Neural progenitor cell (in vitro differentiated cells): ENCODE measurements at regions not wholly inside any gene's neighbourhood (a gene's known extent, or its start where the extent isn't known, plus 50 kb on each side); places are given as distances from the start of the nearest gene placed in this dataset.

Experiments used
- DNase-seq: peaks from one replicate; pipeline ENCODE4 v3.0.0-alpha.2; 2016; ENCODE audit warnings: low spot score
- H2AFZ ChIP-seq: fragments of 200-600 bp; sonication (generic); replicated peaks from 2 replicates; pipeline ENCODE4 v1.6.1; 2016; ENCODE audit warnings: antibody characterized with exemption
- H3F3A ChIP-seq: fragments of 200-600 bp; sonication (generic); 2 replicates; pipeline ENCODE4 v1.6.1; 2016; ENCODE audit warnings: antibody characterized with exemption, low read depth
- H3K27ac ChIP-seq: fragments of 200-600 bp; sonication (generic); 2 replicates; pipeline ENCODE4 v1.5.1; 2016; ENCODE audit warnings: mild to moderate bottlenecking
- H3K27me3 ChIP-seq: fragments of 200-600 bp; sonication (generic); 2 replicates; pipeline ENCODE4 v1.6.1; 2016; ENCODE audit warnings: mild to moderate bottlenecking, moderate library complexity
- H3K36me3 ChIP-seq: fragments of 200-600 bp; sonication (generic); 2 replicates; pipeline ENCODE4 v1.5.1; 2016
- H3K4me1 ChIP-seq: fragments of 200-600 bp; sonication (generic); 2 replicates; pipeline ENCODE4 v1.6.1; 2016; ENCODE audit warnings: mixed run types
- H3K4me2 ChIP-seq: fragments of 200-600 bp; sonication (generic); 2 replicates; pipeline ENCODE4 v1.6.1; 2016
- H3K4me3 ChIP-seq: fragments of 200-600 bp; sonication (generic); 2 replicates; pipeline ENCODE4 v1.5.1; 2016
- H3K79me2 ChIP-seq: fragments of 200-600 bp; sonication (generic); 2 replicates; pipeline ENCODE4 v1.6.1; 2016; ENCODE audit warnings: low read depth
- H3K9ac ChIP-seq: fragments of 200-600 bp; sonication (generic); 2 replicates; pipeline ENCODE4 v1.6.1; 2016
- H3K9me3 ChIP-seq: fragments of 200-600 bp; sonication (generic); 2 replicates; pipeline ENCODE4 v1.5.1; 2016; ENCODE audit warnings: low read depth
- H4K20me1 ChIP-seq: fragments of 200-600 bp; sonication (generic); 2 replicates; pipeline ENCODE4 v1.6.1; 2016; ENCODE audit warnings: low read depth
- H3K27ac Mint-ChIP-seq: 3 replicates; pipeline ENCODE4 v1.8.0; 2021; ENCODE audit warnings: mixed read lengths
- H3K27me3 Mint-ChIP-seq: 2 replicates; pipeline ENCODE4 v1.8.0; 2022; ENCODE audit warnings: low read depth, mild to moderate bottlenecking, inconsistent platforms, moderate library complexity, mixed read lengths; ENCODE audit not compliant: insufficient read depth
- H3K36me3 Mint-ChIP-seq: 3 replicates; pipeline ENCODE4 v1.8.0; 2021; ENCODE audit warnings: mixed read lengths
- H3K4me1 Mint-ChIP-seq: 3 replicates; pipeline ENCODE4 v1.8.0; 2021; ENCODE audit warnings: mixed read lengths
- H3K4me3 Mint-ChIP-seq: 3 replicates; pipeline ENCODE4 v1.8.0; 2021; ENCODE audit warnings: mild to moderate bottlenecking, moderate library complexity, mixed read lengths
- H3K9me3 Mint-ChIP-seq: 3 replicates; pipeline ENCODE4 v1.8.0; 2020; ENCODE audit warnings: mixed read lengths
- EZH2 ChIP-seq: fragments of 200-600 bp; sonication (generic); IDR thresholded peaks from 2 replicates; pipeline ENCODE4 v1.6.1; 2017; ENCODE audit warnings: antibody characterized with exemption, mild to moderate bottlenecking, moderate library complexity
- EZH2phosphoT487 ChIP-seq: fragments of 200-600 bp; sonication (generic); IDR thresholded peaks from 2 replicates; pipeline ENCODE4 v1.6.1; 2017; ENCODE audit warnings: antibody characterized with exemption
- TF ChIP-seq, protein P1 (sequence below): fragments of 200-600 bp; sonication (generic); IDR thresholded peaks from 2 replicates; pipeline ENCODE4 v1.5.1; 2017; ENCODE audit warnings: antibody characterized with exemption, mild to moderate bottlenecking

DNA sequence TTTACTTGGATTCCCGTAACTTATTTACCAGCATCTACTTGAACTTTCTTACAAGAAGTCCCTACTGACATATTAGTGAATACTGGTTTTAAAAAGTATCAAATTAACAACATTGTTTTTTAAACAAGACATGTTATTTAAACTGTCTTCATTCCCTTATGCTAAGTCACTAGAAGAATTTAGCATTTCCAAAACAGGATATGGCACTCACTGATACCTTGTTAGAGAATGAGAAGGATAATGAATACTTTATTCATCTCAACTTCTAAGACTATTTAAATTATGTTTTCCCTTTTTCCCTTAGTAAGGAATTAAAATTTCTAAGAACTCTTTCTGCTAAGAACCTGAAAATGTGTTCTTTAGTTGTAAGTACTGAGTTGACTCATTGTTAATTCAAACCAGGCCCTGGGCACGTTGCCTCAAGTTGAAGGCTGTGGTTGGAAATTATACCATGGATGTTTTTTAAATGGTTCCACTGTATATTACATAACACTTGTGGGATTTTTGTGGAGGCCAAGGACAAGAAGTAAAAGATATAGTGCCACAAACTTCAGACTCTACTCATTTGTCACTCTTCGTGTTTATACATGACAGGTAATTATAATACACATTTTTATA, 219.0 kb upstream of the EDIL3 start:
- no peaks in the 10 kb centered on the region for H3K9me3 Mint-ChIP-seq
- Histone ChIP-seq H3K79me2 (no peaks in the 10 kb centered on the region), H2AFZ (no peak overlapping the region), H3K4me1 (no peaks in the 10 kb centered on the region), H3K36me3 (no peaks in the 10 kb centered on the region), H3K9ac (no peak overlapping the region), H3K4me3 (no peak overlapping the region), H3F3A (no peaks in the 10 kb centered on the region), H3K27ac (no peak overlapping the region), H3K27me3 (no peaks in the 10 kb centered on the region), H3K9me3 (no peaks in the 10 kb centered on the region), H4K20me1 (no peaks in the 10 kb centered on the region), H3K4me2 (no peak overlapping the region)
- no peaks in the 10 kb centered on the region for H3K36me3 Mint-ChIP-seq
- no peak for TF ChIP-seq EZH2phosphoT487
- TF ChIP-seq, protein P1, sequence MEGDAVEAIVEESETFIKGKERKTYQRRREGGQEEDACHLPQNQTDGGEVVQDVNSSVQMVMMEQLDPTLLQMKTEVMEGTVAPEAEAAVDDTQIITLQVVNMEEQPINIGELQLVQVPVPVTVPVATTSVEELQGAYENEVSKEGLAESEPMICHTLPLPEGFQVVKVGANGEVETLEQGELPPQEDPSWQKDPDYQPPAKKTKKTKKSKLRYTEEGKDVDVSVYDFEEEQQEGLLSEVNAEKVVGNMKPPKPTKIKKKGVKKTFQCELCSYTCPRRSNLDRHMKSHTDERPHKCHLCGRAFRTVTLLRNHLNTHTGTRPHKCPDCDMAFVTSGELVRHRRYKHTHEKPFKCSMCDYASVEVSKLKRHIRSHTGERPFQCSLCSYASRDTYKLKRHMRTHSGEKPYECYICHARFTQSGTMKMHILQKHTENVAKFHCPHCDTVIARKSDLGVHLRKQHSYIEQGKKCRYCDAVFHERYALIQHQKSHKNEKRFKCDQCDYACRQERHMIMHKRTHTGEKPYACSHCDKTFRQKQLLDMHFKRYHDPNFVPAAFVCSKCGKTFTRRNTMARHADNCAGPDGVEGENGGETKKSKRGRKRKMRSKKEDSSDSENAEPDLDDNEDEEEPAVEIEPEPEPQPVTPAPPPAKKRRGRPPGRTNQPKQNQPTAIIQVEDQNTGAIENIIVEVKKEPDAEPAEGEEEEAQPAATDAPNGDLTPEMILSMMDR: no peak
- no peak for TF ChIP-seq EZH2
- H3K4me1 Mint-ChIP-seq: no peaks in the 10 kb centered on the region
- no peak for DNase-seq
- no peak overlapping the region for H3K27ac Mint-ChIP-seq
- no peak overlapping the region for H3K4me3 Mint-ChIP-seq
- H3K27me3 Mint-ChIP-seq: no peaks in the 10 kb centered on the region

DNA sequence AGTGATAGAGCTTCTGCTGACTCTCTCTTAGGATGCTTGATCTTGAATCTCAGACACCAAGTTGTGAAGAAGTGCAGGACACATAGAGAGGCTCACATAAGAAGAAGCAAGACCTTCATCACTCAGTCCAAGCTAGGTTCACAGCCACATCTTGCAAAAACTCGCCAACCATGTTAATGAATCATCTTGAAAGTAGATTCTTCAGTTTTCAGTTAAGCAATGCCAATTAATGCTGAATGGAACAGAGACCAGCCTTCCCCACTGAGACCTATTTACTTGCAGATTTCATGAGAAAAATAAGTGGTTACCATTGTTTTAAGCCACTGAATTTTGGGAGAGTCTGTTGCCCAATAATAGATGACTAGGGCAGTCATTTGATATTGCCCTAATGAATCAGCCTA, 217.7 kb upstream of the EDIL3 start:
- no peaks in the 10 kb centered on the region for H3K79me2 ChIP-seq
- no peak for DNase-seq
- peak overlapping the region; percentile 24 for H2AFZ ChIP-seq
- no peaks in the 10 kb centered on the region for H3K9me3 Mint-ChIP-seq
- H3K9ac ChIP-seq: no peak overlapping the region
- TF ChIP-seq, protein P1: no peak
- TF ChIP-seq EZH2 (no peak), EZH2phosphoT487 (no peak)
- no peaks in the 10 kb centered on the region for H3K27me3 Mint-ChIP-seq
- no peaks in the 10 kb centered on the region for H3K4me1 ChIP-seq
- no peaks in the 10 kb centered on the region for H3K36me3 Mint-ChIP-seq
- no peak overlapping the region for H3K4me3 ChIP-seq
- no peaks in the 10 kb centered on the region for H3F3A ChIP-seq
- no peak overlapping the region for H3K27ac ChIP-seq
- no peaks in the 10 kb centered on the region for H3K36me3 ChIP-seq
- no peak overlapping the region for H3K4me3 Mint-ChIP-seq
- no peaks in the 10 kb centered on the region for H3K9me3 ChIP-seq
- no peak overlapping the region for H3K27ac Mint-ChIP-seq
- no peak overlapping the region for H3K4me2 ChIP-seq
- no peaks in the 10 kb centered on the region for H4K20me1 ChIP-seq
- H3K4me1 Mint-ChIP-seq: peaks cover 2% of the 10 kb centered on the region
- H3K27me3 ChIP-seq: no peaks in the 10 kb centered on the region

DNA sequence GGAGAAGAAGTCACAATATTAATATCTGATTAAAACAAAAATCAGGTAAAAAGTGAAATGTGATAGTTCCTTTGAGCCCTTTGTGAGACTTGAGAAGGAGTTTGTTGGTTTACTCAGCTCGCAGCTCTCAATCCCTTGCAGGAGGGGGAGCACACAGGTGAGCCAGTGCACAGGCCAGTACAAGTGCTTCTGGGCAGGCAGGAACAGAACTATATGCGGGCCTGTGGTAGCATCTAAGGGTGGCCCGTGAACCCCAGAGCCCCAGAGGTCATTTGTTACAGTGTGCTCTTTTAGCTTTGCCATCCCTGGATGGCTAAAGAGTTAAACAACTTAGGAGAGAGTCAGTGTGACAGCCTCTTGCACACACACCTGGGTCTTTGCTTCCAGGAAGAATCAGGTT, 215.3 kb upstream of the EDIL3 start:
- Mint-ChIP-seq H3K27ac (no peak overlapping the region), H3K9me3 (no peaks in the 10 kb centered on the region), H3K4me3 (no peak overlapping the region), H3K27me3 (no peaks in the 10 kb centered on the region), H3K36me3 (no peaks in the 10 kb centered on the region), H3K4me1 (peaks cover 2% of the 10 kb centered on the region)
- no peaks in the 10 kb centered on the region for H3K79me2 ChIP-seq
- peak overlapping the region; percentile 16 for H2AFZ ChIP-seq
- H3K4me2 ChIP-seq: no peak overlapping the region
- H4K20me1 ChIP-seq: no peaks in the 10 kb centered on the region
- no peak overlapping the region for H3K9ac ChIP-seq
- TF ChIP-seq, protein P1: no peak
- TF ChIP-seq EZH2 (no peak), EZH2phosphoT487 (no peak)
- no peak for DNase-seq
- H3F3A ChIP-seq: no peaks in the 10 kb centered on the region
- no peaks in the 10 kb centered on the region for H3K9me3 ChIP-seq
- H3K27ac ChIP-seq: no peak overlapping the region
- H3K36me3 ChIP-seq: no peaks in the 10 kb centered on the region
- no peaks in the 10 kb centered on the region for H3K27me3 ChIP-seq
- no peaks in the 10 kb centered on the region for H3K4me1 ChIP-seq
- no peak overlapping the region for H3K4me3 ChIP-seq
